A673 (cell line): ENCODE measurements at regions not wholly inside any gene's neighbourhood (a gene's known extent, or its start where the extent isn't known, plus 50 kb on each side); places are given as distances from the start of the nearest gene placed in this dataset.

Source experiments
- CTCF ChIP-seq: fragments of 300-800, 200-600 bp; sonication (generic); conservative IDR thresholded peaks from 2 replicates; pipeline ENCODE4 v1.5.1; 2017; ENCODE audit warnings: low read depth, mild to moderate bottlenecking, antibody characterized with exemption, low read length, moderate library complexity, mixed read lengths
- EZH2 ChIP-seq: fragments of 200-600 bp; sonication (generic); IDR thresholded peaks from 2 replicates; pipeline ENCODE4 v1.6.1; 2017; ENCODE audit warnings: borderline replicate concordance, low read depth, mild to moderate bottlenecking, mixed read lengths, antibody characterized with exemption, low read length; ENCODE audit not compliant: poor library complexity, severe bottlenecking

GRCh38 chr16:17853958-17854357 is 383.2 kb upstream of the XYLT1 start:
- TF ChIP-seq CTCF: no peak
- no peak for TF ChIP-seq EZH2
